NCI-H82 treated with DMSO at 0.1 percent for 48 hours (cell line): ENCODE measurements at regions not wholly inside any gene's neighbourhood (a gene's known extent, or its start where the extent isn't known, plus 50 kb on each side); places are given as distances from the start of the nearest gene placed in this dataset.
"Not testable (repeated sequence)": the region's sequence is repeated elsewhere in the genome, so short reads cannot be mapped to it uniquely, and the experiment has no call there.

ENCODE experiments used
- DNase-seq: peaks from one replicate; lab custom pipeline; 2025; ENCODE audit not compliant: unreplicated experiment; lab: John Stamatoyannopoulos, UW

- DNase-seq: not testable (repeated sequence)
Measured at GRCh38 chr9:68593760-68594159, 53.1 kb upstream of the TMEM252 start.

DNA sequence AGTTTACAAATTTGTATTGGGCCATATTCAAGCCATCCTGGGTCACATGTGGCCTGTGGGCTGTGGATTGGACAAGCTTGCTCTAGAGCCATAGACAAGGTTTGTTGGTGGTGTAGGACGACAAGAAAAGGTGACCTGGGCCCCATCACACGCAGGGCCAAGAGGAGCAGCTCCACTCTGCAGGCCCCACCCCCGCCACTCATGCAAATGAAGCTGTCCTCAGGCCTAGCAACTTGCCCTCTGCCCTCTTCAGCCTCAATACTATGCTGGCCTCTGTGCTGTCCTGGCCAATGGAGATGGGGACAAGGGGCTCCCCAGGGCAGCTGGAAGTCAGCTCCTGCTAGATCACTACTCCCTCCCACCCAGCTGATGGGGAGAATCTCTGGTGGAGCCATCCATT, 55.2 kb upstream of the TMEM252 start:
- DNase-seq: no peak

DNA sequence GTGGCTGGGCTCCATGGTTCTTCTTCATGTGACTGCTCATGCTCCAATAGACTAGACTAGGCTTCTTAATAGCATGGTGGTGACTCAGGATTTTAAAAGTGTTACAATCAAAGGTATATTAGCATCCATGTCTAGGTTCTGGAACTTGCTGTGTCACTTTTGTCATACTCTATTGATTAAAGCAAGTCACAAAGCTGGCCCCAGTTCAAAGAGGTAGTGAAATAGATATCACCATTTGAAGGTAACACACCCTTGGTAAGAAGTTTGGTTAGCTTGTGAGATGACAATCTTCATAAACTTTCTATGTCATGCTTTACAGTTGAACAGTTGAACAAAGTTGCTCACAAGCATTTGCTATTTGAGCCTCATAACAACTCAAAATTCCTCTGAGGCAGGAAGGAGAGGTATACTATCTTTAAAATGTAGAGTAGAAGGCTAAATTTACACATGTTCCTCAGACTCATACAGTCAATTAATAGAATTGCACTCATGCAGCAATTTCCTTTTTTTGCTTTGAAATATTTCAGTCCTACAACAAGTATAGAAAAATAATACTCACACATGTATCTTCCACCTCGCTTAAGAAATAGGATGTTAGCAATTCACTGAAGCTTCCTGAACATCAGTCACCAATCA, 56.8 kb upstream of the TMEM252 start:
- no peak for DNase-seq

DNA sequence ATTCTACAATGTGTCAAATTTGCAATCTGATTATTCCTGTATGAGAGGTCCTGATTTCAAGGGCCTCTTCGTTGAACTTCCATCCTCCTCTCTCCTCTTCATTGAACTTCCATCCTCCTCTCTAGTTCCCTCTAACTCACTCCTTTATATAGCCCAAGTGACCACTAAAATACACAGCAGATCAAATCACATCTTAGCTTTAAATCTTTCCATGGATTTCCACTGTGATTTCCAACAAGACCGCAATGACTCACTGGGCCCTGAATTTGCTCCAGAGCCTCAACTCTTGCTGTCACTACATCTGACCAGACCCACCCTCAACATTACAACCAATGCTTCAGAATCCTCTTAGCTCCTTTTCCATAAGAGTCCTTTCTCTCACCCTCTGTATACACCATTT, 59.1 kb upstream of the TMEM252 start:
- DNase-seq: no peak

DNA sequence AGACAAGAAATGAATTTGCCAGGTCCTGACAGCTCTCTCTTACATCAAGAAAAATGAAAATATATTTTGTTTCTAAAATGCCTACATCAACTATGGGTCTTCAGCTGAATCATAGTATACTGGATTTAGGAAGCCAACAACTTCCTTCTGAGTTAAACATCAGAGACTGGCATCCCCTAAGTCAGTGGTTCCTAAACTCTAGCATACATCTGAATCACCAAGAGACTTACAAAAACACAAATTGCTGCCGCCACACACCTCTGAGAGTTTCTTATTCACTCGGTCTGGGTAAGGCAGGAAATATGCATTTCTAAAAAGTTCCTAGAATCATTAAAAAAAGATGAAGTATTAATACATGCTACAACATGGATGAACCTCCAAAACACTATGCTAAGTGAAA, 60.4 kb upstream of the TMEM252 start:
- DNase-seq: no peak

DNA sequence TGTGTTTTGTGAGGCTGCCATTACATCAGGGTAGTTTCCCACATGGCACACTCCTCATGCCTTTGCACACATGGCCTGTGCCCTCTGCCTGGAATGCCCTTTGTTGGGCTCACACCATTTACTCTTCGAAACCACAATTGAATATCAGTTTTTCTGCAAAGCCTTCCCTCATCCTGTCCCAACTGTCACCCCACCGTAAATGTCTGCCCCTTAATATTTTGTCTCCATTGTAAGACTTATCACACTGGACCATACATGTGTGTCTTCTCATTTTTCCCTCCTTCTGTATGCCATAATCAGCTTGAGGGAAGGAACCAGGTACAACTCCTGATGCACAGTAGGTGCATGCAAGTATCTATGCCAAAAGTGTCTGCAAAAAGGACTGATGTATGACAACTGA, 62.7 kb upstream of the TMEM252 start:
- DNase-seq: no peak

GRCh38 chr9:68608763-68609162, 68.1 kb upstream of the TMEM252 start:
- no peak for DNase-seq

- DNase-seq: no peak
Measured at GRCh38 chr9:68609901-68610415, 69.3 kb upstream of the TMEM252 start.

GRCh38 chr9:68614121-68614520, 73.4 kb upstream of the TMEM252 start:
- no peak for DNase-seq

GRCh38 chr9:68617011-68617410, 76.3 kb upstream of the TMEM252 start:
- not testable (repeated sequence) for DNase-seq

GRCh38 chr9:68619072-68619471, 78.4 kb upstream of the TMEM252 start:
- no peak for DNase-seq

GRCh38 chr9:68619636-68620035, 79.0 kb upstream of the TMEM252 start:
- DNase-seq: no peak

GRCh38 chr9:68625559-68625958, 79.5 kb upstream of the PIP5K1B start:
- DNase-seq: no peak

- DNase-seq: no peak
Measured at GRCh38 chr9:68626526-68626925, 78.5 kb upstream of the PIP5K1B start.

GRCh38 chr9:68627104-68627503, 77.9 kb upstream of the PIP5K1B start:
- DNase-seq: no peak

GRCh38 chr9:68627594-68627993, 77.4 kb upstream of the PIP5K1B start:
- no peak for DNase-seq

DNA sequence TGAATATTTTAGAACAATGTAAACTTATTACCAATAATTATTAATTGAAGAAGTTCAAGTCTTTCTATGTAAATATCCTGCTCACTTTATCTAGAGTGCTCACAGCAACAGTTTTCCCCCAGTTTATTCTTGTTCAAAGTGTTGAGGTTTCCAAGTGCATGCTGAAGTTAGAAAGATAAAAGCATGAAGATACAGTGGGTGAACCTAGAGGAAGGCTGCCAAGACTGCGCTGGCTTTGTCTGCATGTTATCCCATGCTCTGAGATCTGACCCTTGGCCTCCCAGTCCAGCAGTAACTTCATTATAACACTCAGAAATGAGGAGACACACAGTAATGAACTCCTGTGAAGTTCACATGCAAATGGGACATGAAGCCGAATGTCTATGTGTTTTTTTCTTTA, 76.0 kb upstream of the PIP5K1B start:
- DNase-seq: no peak

GRCh38 chr9:68631811-68632210, 73.2 kb upstream of the PIP5K1B start:
- no peak for DNase-seq

DNA sequence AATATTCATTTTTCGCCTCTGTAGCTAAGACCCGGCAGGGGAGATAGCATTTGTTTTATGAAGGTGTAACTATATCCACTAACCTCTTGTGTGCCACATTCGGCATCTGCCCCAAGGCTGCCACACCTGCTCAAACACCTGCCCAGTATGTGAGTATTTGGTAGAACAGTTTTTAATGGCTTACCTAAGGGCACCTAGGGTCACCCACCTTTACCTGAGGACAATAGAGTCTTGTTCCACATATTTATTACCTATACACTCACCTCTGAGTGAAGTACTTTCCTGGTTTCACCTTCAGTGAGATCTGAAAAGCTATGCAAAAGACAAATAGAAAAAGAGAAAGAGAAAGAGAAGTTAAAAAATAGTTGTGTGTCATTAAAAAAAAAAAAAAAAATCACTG, 68.0 kb upstream of the PIP5K1B start:
- DNase-seq: no peak

DNA sequence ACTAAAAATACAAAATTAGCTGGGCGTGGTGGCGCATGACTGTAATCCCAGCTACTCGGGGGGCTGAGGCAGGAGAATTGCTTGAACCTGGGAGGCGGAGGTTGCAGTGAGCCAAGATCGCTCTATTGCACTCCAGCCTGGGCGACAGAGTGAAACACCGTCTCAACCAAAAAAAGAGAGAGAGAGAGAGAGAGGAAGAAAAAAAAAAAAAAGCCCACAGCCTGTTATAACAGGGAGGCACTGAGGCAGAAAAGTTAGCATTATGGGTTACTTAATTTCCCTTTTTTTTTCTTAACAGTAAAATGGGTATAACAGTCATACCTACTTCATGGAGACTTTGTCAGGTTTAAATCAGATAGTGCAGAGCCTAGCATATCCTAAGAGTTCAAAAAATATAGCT, 65.8 kb upstream of the PIP5K1B start:
- DNase-seq: not testable (repeated sequence)

DNA sequence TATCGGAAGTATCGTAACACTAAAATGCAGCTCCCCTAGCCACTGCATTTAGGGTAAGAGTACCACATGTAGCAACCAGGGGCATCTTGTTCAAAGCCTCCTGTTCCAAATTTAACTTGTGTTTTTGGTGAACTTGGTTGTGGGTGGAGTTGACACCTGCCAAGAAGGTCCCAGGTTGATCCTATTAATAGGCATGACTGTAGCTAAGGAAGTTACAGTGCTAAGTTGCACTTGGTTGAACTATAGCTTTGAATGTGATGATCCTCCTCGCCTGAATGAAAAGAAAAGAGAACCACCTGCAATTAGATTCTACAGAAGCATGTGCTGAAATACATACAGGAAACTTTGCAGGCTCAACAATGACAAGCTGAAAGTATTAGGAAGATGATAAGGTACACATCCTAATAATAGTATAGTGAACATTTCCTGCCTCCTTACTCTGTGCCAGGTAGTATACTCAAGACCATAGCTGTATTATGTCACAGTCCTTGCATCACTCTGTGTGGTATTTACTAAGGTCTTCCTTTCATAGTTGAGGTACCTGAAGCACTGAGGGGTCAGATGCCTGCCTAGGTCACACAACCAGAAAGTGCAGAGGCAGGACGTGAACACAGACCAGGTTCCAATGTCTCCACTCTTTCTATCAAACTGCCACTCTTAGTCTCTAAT, 64.5 kb upstream of the PIP5K1B start:
- no peak for DNase-seq

DNA sequence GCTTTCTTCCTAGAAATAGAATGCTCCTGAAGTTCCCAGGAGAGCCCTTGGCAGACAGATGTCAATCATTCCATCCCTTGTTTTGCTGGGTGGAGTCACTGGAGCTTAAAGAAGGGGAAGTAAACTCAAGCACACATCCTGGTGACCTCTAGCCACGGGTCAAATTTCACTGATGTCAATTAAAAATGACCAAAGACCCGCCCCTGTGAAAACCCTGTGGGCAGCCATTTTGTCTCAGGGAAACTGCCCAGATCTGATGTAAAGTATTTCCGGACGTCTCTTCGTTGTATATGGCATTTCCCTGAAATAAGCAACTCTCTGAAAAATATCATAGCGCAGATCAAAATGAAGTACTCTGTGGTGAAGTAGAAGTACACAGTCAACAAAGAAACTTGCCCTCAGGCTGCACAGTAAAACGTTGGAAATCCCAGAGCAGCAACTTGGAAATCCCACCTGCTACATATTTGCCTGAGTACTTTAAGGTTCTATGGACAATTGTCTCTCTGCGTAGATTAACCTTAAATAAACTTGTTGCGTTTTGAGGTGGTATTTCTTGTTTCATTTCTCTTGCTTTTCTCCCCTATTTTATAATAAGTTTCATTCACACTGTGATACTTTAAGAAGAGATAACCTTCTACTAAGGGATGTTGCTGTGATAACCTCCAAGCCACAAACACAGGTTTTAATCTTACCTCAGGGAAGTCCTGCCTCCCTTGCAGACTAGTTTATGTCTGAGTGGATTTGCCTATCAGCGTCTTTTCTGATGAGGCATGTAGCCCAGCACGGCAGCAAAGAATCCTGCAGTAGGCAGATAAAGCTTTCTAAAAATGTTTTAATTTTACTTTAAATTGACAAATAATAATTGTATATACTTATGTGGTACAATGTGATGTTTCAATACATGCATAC, 60.9 kb upstream of the PIP5K1B start:
- DNase-seq: no peak
